CD14-positive monocyte (primary cell): ENCODE measurements at regions not wholly inside any gene's neighbourhood (a gene's known extent, or its start where the extent isn't known, plus 50 kb on each side); places are given as distances from the start of the nearest gene placed in this dataset.

Source experiments
- DNase-seq, 3 donors: peaks; one replicate each; pipeline ENCODE4 v3.0.0-alpha.2; 2011 to 2022
- H2AFZ ChIP-seq: 2 replicates; pipeline ENCODE4 v1.6.0; 2012; ENCODE audit warnings: mild to moderate bottlenecking, low read depth, low read length, inconsistent platforms; ENCODE audit not compliant: insufficient read depth, poor library complexity, severe bottlenecking
- H3K27ac ChIP-seq, 2 donors: 1 replicate in 1 of 2; 2 replicates in 1 of 2; pipeline ENCODE4 v1.5.1; 2012 to 2013; ENCODE audit warnings: low read length in 2 of 2, control low read depth in 1 of 2, inconsistent platforms in 1 of 2, low read depth in 1 of 2, mild to moderate bottlenecking in 1 of 2
- H3K27me3 ChIP-seq, 2 donors: one replicate each; pipeline versions ENCODE4 v1.6.0 to v1.6.1; 2011 to 2013; ENCODE audit warnings: low read length in 2 of 2; ENCODE audit not compliant: control insufficient read depth in 2 of 2, insufficient read depth in 2 of 2
- H3K36me3 ChIP-seq, 2 donors: replicated peaks in 1 of 2; 1 replicate in 1 of 2; 2 replicates in 1 of 2; pipeline versions ENCODE4 v1.5.1 to v1.6.1; 2012 to 2013; ENCODE audit warnings: low read length in 2 of 2, control low read depth in 1 of 2, inconsistent platforms in 1 of 2, mild to moderate bottlenecking in 1 of 2; ENCODE audit not compliant: insufficient read depth in 2 of 2, control insufficient read depth in 1 of 2
- H3K4me1 ChIP-seq, 2 donors: 1 replicate in 1 of 2; 2 replicates in 1 of 2; pipeline versions ENCODE4 v1.5.1 to v1.6.1; 2012 to 2013; ENCODE audit warnings: low read length in 2 of 2, control low read depth in 1 of 2, inconsistent platforms in 1 of 2, mild to moderate bottlenecking in 1 of 2, moderate library complexity in 1 of 2; ENCODE audit not compliant: insufficient read depth in 2 of 2, control insufficient read depth in 1 of 2
- H3K4me2 ChIP-seq: replicated peaks from 2 replicates; pipeline ENCODE3; 2012; ENCODE audit warnings: low read length, moderate library complexity, mild to moderate bottlenecking; ENCODE audit not compliant: poor library complexity, severe bottlenecking; ENCODE audit errors: extremely low read depth
- H3K4me3 ChIP-seq, 3 experiments: fragments of 200-600 bp in 1 of 3; sonication (generic) in 1 of 3; replicated peaks in 1 of 3; 1 replicate in 2 of 3; 2 replicates in 1 of 3; pipeline ENCODE4 v1.5.1; 2011 to 2013; ENCODE audit warnings: low read length in 3 of 3, mild to moderate bottlenecking in 3 of 3, control low read depth in 2 of 3, low read depth in 2 of 3, inconsistent platforms in 1 of 3, moderate library complexity in 1 of 3
- H3K79me2 ChIP-seq: 2 replicates; pipeline ENCODE4 v1.6.0; 2012; ENCODE audit warnings: mild to moderate bottlenecking, control low read depth, inconsistent platforms, low read length, moderate library complexity; ENCODE audit not compliant: insufficient read depth
- H3K9ac ChIP-seq: 2 replicates; pipeline ENCODE4 v1.6.0; 2017; ENCODE audit warnings: low read length, mild to moderate bottlenecking; ENCODE audit not compliant: insufficient read depth, poor library complexity, severe bottlenecking
- H3K9me3 ChIP-seq, 2 donors: replicated peaks in 1 of 2; 1 replicate in 1 of 2; 2 replicates in 1 of 2; pipeline versions ENCODE4 v1.5.1 to v1.6.1; 2012 to 2013; ENCODE audit warnings: low read length in 2 of 2, control low read depth in 1 of 2; ENCODE audit not compliant: control insufficient read depth in 1 of 2, insufficient read depth in 1 of 2
- H4K20me1 ChIP-seq: 2 replicates; pipeline ENCODE4 v1.6.0; 2012; ENCODE audit warnings: mild to moderate bottlenecking, low read length, control low read depth, moderate library complexity; ENCODE audit not compliant: insufficient read depth
- H3K27ac Mint-ChIP-seq, 7 donors: one replicate each; pipeline ENCODE4 v1.8.0; 2020; ENCODE audit warnings: mild to moderate bottlenecking in 7 of 7, mixed read lengths in 7 of 7, moderate library complexity in 6 of 7, inconsistent platforms in 2 of 7
- H3K27me3 Mint-ChIP-seq, 3 donors: one replicate each; pipeline ENCODE4 v1.8.0; 2021 to 2022; ENCODE audit warnings: low read depth in 3 of 3, mild to moderate bottlenecking in 3 of 3, mixed read lengths in 3 of 3, moderate library complexity in 3 of 3, inconsistent platforms in 1 of 3
- H3K36me3 Mint-ChIP-seq, 2 donors: one replicate each; pipeline ENCODE4 v1.8.0; 2020; ENCODE audit warnings: mixed read lengths in 2 of 2, inconsistent platforms in 1 of 2, mild to moderate bottlenecking in 1 of 2
- H3K4me1 Mint-ChIP-seq: one replicate; pipeline ENCODE4 v1.8.0; 2020; ENCODE audit warnings: mild to moderate bottlenecking, mixed read lengths
- H3K4me3 Mint-ChIP-seq, 2 donors: one replicate each; pipeline ENCODE4 v1.8.0; 2020; ENCODE audit warnings: mild to moderate bottlenecking in 2 of 2, mixed read lengths in 2 of 2, moderate library complexity in 1 of 2
- H3K9me3 Mint-ChIP-seq, 7 donors: one replicate each; pipeline ENCODE4 v1.8.0; 2020 to 2022; ENCODE audit warnings: mixed read lengths in 7 of 7, mild to moderate bottlenecking in 6 of 7, moderate library complexity in 6 of 7, inconsistent platforms in 2 of 7
- WGBS: methylation state at CpG from one replicate; pipeline ENCODE4 v1.1.5; 2013; ENCODE audit warnings: missing lambda C conversion rate; ENCODE audit not compliant: insufficient coverage; 5-methylcytosine and 5-hydroxymethylcytosine counted together
- intact Hi-C, 2 donors: fragments of 100-400 bp; cut with micrococcal nuclease; formaldehyde crosslinking; loops; one replicate each; pipeline versions ENCODE4 v1.15.0 to v1.15.1; 2023
- TF ChIP-seq, protein P1 (sequence below): fragments of 200-600 bp; IDR thresholded peaks from one replicate; pipeline ENCODE4 v1.8.0; 2022; ENCODE audit warnings: antibody characterized with exemption, mild to moderate bottlenecking

DNA sequence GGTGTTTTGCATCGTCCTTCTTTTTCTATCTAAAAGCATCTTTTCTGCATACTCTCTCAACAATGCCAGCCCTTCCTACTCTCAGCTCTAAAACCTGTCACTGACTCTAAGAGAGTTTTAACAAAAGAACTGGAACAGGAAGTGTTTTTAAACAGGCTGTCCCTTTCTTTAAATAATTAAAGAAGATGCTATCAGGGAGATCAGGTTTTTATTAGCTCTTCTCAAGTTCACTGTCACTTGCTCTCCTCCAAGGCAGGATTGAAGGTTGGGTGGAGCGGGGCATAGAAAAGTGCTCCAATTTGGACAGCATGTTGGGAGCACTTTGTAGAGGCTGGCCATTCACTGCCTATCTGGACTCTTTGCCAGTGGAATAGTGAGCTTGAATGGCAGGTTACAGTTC lies 56.4 kb upstream of the BARX2 start:
- TF ChIP-seq, protein P1, sequence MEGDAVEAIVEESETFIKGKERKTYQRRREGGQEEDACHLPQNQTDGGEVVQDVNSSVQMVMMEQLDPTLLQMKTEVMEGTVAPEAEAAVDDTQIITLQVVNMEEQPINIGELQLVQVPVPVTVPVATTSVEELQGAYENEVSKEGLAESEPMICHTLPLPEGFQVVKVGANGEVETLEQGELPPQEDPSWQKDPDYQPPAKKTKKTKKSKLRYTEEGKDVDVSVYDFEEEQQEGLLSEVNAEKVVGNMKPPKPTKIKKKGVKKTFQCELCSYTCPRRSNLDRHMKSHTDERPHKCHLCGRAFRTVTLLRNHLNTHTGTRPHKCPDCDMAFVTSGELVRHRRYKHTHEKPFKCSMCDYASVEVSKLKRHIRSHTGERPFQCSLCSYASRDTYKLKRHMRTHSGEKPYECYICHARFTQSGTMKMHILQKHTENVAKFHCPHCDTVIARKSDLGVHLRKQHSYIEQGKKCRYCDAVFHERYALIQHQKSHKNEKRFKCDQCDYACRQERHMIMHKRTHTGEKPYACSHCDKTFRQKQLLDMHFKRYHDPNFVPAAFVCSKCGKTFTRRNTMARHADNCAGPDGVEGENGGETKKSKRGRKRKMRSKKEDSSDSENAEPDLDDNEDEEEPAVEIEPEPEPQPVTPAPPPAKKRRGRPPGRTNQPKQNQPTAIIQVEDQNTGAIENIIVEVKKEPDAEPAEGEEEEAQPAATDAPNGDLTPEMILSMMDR, result no peak
- H3K27ac Mint-ChIP-seq, result no peak overlapping the region
- DNase-seq, result no peak
- no peaks in the 10 kb centered on the region for H3K9me3 Mint-ChIP-seq
- Histone ChIP-seq H3K79me2 (no peaks in the 10 kb centered on the region), H3K36me3 (no peaks in the 10 kb centered on the region), H4K20me1 (no peaks in the 10 kb centered on the region), H2AFZ (no peak overlapping the region), H3K27me3 (no peaks in the 10 kb centered on the region), H3K9ac (no peak overlapping the region), H3K4me2 (no peak overlapping the region), H3K4me3 (no peak overlapping the region), H3K9me3 (no peaks in the 10 kb centered on the region), H3K27ac (no peak overlapping the region), H3K4me1 (peaks cover 55 to 65% of the 10 kb centered on the region in 2 donors)
- no peak overlapping the region for H3K4me3 Mint-ChIP-seq
- no peaks in the 10 kb centered on the region for H3K36me3 Mint-ChIP-seq
- peaks cover 0 to 5% (median 0%) of the 10 kb centered on the region in 3 donors for H3K27me3 Mint-ChIP-seq
- intact Hi-C loops, result no loop called here
- WGBS, result no CpG with 5 or more reads among the region's 2 CpGs
- peaks cover 79% of the 10 kb centered on the region for H3K4me1 Mint-ChIP-seq

DNA sequence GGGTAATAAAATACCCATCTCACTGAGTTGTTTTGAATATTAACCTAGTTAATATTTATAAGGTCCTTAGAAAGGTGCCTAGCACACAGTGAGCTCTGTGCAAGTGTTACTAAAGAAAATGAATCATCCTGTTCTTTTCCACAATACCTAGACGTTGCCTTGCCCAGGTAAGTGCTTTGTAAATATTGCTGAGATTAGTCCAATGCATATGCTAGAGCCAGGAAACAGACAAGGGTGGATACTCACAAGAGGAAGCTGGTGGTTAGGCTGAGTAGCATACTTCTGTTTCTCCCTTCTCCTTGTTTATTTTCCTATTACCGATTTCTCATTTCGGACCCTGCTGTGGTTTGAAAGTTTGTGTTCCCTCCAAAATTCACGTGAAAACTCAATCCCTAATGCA lies 58.1 kb upstream of the BARX2 start:
- Mint-ChIP-seq H3K36me3 (no peaks in the 10 kb centered on the region), H3K27ac (peak overlapping the region in 3 of 7 donors; percentile 65 to 76 (median 75)), H3K27me3 (peaks cover 0 to 5% (median 0%) of the 10 kb centered on the region in 3 donors), H3K4me1 (peaks cover 69% of the 10 kb centered on the region), H3K9me3 (no peaks in the 10 kb centered on the region), H3K4me3 (peak overlapping the region; percentile 58 to 89)
- no peak overlapping the region for H3K9ac ChIP-seq
- H3K9me3 ChIP-seq, result no peaks in the 10 kb centered on the region
- TF ChIP-seq, protein P1, result no peak
- no peaks in the 10 kb centered on the region for H3K79me2 ChIP-seq
- H3K36me3 ChIP-seq, result no peaks in the 10 kb centered on the region
- peaks cover 53 to 61% of the 10 kb centered on the region in 2 donors for H3K4me1 ChIP-seq
- H2AFZ ChIP-seq, result peak overlapping the region; percentile 26
- H3K4me3 ChIP-seq, result peak overlapping the region in 1 of 3 experiments; percentile 29
- no peaks in the 10 kb centered on the region for H4K20me1 ChIP-seq
- WGBS, result no CpG with 5 or more reads among the region's 4 CpGs
- H3K4me2 ChIP-seq, result peak overlapping the region; percentile 45
- DNase-seq, result peak in 2 of 3 donors; percentile 16 to 20
- H3K27me3 ChIP-seq, result no peaks in the 10 kb centered on the region
- intact Hi-C loops, result no loop called here
- no peak overlapping the region for H3K27ac ChIP-seq
